GM06990 (cell line): ENCODE measurements at regions not wholly inside any gene's neighbourhood (a gene's known extent, or its start where the extent isn't known, plus 50 kb on each side); places are given as distances from the start of the nearest gene placed in this dataset.

Experiments
- DNase-seq: peaks from one replicate; pipeline ENCODE4 v3.0.0-alpha.2; 2011; ENCODE audit not compliant: insufficient read length; ENCODE audit errors: extremely low read depth
- H3K27me3 ChIP-seq: replicated peaks from 2 replicates; pipeline ENCODE4 v1.6.0; 2011; ENCODE audit warnings: low read length; ENCODE audit not compliant: control insufficient read depth, insufficient read depth
- H3K36me3 ChIP-seq: 2 replicates; pipeline ENCODE4 v1.5.1; 2011; ENCODE audit warnings: low read length; ENCODE audit not compliant: control insufficient read depth, insufficient read depth
- H3K4me3 ChIP-seq: replicated peaks from 2 replicates; pipeline ENCODE4 v1.5.1; 2011; ENCODE audit warnings: low read depth, mild to moderate bottlenecking, control low read depth, low read length
- TF ChIP-seq, protein P1 (sequence below): IDR thresholded peaks from 2 replicates; pipeline ENCODE4 v1.5.1; 2011; ENCODE audit warnings: low read length, control low read depth, mild to moderate bottlenecking, inconsistent platforms; ENCODE audit not compliant: insufficient read depth, poor library complexity, severe bottlenecking

DNA sequence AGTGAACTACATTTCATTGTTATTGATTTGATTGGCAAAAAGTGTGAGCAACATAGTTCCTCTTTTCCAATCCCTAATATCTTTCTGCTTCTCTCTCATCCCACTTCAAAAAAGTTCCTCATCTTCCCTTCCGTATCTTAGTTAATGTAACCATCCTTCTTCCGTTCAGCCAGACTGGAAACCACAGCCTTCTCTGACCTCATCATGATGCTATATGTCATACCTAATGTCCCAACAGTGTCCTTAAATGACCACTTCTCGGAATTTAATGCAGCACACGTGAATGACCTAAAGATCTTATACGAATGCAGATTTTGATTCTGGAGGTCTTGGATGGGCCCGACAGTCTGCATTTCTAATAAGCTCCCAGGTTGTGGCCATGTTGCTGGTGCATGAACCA, 320.3 kb upstream of the SATB1 start:
- Histone ChIP-seq H3K4me3 (no peak overlapping the region), H3K36me3 (no peaks in the 10 kb centered on the region), H3K27me3 (no peaks in the 10 kb centered on the region)
- TF ChIP-seq, protein P1, sequence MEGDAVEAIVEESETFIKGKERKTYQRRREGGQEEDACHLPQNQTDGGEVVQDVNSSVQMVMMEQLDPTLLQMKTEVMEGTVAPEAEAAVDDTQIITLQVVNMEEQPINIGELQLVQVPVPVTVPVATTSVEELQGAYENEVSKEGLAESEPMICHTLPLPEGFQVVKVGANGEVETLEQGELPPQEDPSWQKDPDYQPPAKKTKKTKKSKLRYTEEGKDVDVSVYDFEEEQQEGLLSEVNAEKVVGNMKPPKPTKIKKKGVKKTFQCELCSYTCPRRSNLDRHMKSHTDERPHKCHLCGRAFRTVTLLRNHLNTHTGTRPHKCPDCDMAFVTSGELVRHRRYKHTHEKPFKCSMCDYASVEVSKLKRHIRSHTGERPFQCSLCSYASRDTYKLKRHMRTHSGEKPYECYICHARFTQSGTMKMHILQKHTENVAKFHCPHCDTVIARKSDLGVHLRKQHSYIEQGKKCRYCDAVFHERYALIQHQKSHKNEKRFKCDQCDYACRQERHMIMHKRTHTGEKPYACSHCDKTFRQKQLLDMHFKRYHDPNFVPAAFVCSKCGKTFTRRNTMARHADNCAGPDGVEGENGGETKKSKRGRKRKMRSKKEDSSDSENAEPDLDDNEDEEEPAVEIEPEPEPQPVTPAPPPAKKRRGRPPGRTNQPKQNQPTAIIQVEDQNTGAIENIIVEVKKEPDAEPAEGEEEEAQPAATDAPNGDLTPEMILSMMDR = no peak
- no peak for DNase-seq

DNA sequence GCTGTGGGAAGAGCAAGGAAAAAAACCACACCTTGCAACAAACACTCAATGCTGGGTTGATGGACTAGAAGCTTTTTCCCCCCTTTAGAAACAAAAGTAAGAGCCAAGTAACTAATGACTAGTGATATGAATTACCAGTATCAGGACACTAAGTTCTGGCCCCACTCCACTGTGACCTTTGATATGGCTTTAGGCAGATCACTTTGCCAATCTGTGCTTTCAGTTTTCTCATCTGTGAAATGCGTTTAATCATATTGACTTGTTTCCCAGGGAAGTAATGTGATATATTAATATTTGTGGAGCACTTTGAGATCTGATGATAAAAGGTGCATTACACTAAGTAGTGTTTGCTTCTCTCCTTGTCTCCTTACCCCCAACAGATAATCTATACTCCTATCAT, 319.3 kb upstream of the SATB1 start:
- TF ChIP-seq, protein P1 = no peak
- DNase-seq = no peak
- no peaks in the 10 kb centered on the region for H3K36me3 ChIP-seq
- no peak overlapping the region for H3K4me3 ChIP-seq
- no peaks in the 10 kb centered on the region for H3K27me3 ChIP-seq

DNA sequence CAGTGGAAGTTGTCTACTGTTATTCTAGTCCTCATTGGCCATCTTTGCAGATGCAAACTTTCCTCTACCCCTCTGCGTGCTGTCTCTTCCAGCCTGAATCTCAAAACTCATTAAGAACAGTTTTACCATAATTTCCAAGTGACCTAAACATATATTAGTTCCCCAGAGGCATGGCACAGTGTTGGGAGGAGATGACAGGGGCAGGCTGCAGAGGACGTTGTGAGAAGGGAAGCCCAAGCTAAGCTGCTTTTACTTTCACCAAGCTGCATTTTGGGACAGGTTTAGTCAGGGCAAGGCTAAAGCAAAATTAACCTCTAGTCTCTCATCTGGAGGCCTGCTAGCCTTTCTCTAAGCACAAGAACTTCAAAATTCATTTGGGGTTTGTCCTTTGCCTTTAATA, 318.6 kb upstream of the SATB1 start:
- no peak for DNase-seq
- Histone ChIP-seq H3K27me3 (no peaks in the 10 kb centered on the region), H3K36me3 (no peaks in the 10 kb centered on the region), H3K4me3 (no peak overlapping the region)
- TF ChIP-seq, protein P1 = no peak

DNA sequence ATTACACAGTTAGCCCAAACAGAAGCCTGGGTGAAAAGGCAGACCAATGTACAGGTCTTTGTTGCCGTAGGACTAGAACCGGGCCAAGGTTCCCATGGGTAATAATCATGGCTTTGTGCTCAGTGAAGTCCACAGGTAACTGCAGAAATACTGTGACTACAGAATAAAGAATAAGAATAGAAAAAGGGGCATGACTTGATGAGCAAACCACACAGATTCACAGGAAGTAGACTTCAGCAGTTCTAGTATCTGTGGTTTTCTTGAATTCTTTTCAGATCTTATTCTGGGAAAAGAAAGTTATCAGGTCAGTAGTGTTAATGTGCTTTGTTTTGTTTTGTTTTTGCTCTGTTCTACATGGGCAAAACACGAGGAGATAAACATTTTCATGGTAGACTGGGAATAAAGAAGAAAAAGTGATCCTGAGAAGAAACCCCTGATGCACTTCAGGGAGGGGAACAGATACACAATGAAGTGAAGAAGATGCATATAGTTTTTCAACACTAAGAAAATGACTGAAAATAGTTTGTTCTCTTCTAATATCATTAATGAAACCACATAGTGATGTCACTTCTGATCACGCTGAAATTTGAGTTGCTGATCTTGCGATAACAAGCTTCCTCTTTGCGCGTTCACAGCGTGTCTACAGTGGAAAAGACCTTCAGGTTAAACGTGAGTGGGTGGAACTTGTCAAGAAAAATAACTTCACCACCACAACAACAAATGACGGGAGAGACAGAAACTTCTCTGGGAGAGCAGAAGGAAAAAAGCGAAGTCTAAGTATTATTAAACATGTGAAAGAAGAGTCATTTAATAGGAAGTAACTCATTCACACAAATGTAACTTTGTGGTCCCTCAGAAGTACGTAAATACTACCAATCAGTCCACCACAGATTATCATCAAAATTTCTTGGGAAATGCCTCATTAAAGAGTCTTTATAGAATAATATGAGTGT, 315.8 kb upstream of the SATB1 start:
- DNase-seq = peak; percentile 64
- H3K27me3 ChIP-seq = no peaks in the 10 kb centered on the region
- peak overlapping the region; percentile 8 for H3K4me3 ChIP-seq
- no peaks in the 10 kb centered on the region for H3K36me3 ChIP-seq
- TF ChIP-seq, protein P1 = no peak

DNA sequence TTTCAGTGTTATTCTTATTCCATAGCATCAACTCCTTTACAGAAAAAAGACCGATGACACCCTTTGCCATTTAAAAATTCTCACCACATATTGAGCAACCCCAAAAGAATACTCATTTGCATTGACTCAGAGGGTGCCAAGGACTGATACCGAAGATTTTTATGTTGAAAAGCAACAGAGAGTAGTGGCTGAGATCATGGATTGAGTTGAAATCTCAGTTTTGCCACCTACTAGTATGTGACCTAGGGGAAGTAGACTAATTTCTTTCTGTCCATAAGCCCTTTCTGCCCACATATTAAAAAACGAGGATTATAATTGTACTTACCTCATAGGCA, 313.9 kb upstream of the SATB1 start:
- TF ChIP-seq, protein P1 = no peak
- no peak for DNase-seq
- no peaks in the 10 kb centered on the region for H3K27me3 ChIP-seq
- H3K4me3 ChIP-seq = no peak overlapping the region
- no peaks in the 10 kb centered on the region for H3K36me3 ChIP-seq
